Endothelial cell (in vitro differentiated cells): ENCODE measurements at regions not wholly inside any gene's neighbourhood (a gene's known extent, or its start where the extent isn't known, plus 50 kb on each side); places are given as distances from the start of the nearest gene placed in this dataset.

Source experiments
- DNase-seq: peaks from one replicate; pipeline ENCODE4 v3.0.0; 2021; ENCODE audit warnings: low spot score
- H3K27ac Mint-ChIP-seq: one replicate; pipeline ENCODE4 v1.8.0; 2021; ENCODE audit warnings: mixed read lengths, inconsistent platforms; ENCODE audit not compliant: unreplicated experiment
- H3K27me3 Mint-ChIP-seq: one replicate; pipeline ENCODE4 v1.8.0; 2021; ENCODE audit warnings: mild to moderate bottlenecking, moderate library complexity, mixed read lengths, inconsistent platforms; ENCODE audit not compliant: unreplicated experiment
- H3K36me3 Mint-ChIP-seq: one replicate; pipeline ENCODE4 v1.8.0; 2021; ENCODE audit warnings: mild to moderate bottlenecking, low read depth, mixed read lengths, inconsistent platforms; ENCODE audit not compliant: unreplicated experiment
- H3K4me1 Mint-ChIP-seq: one replicate; pipeline ENCODE4 v1.8.0; 2021; ENCODE audit warnings: mild to moderate bottlenecking, mixed read lengths, inconsistent platforms; ENCODE audit not compliant: unreplicated experiment
- H3K4me3 Mint-ChIP-seq: one replicate; pipeline ENCODE4 v1.8.0; 2021; ENCODE audit warnings: mild to moderate bottlenecking, mixed read lengths, inconsistent platforms; ENCODE audit not compliant: unreplicated experiment
- H3K9me3 Mint-ChIP-seq: one replicate; pipeline ENCODE4 v1.8.0; 2021; ENCODE audit warnings: mixed read lengths, inconsistent platforms; ENCODE audit not compliant: unreplicated experiment
- CTCF ChIP-seq: fragments of 200-600 bp; sonication (generic); IDR thresholded peaks from one replicate; pipeline ENCODE4 v1.5.0; 2021; ENCODE audit warnings: antibody characterized with exemption; ENCODE audit not compliant: unreplicated experiment

- Mint-ChIP-seq H3K27ac (no peak overlapping the region), H3K9me3 (no peaks in the 10 kb centered on the region), H3K4me1 (no peaks in the 10 kb centered on the region), H3K36me3 (no peaks in the 10 kb centered on the region), H3K27me3 (peaks cover 1% of the 10 kb centered on the region), H3K4me3 (no peak overlapping the region)
- no peak for DNase-seq
- no peak for TF ChIP-seq CTCF
Measured at GRCh38 chr4:62571494-62571893, 1371.4 kb downstream of the ADGRL3 start.

- TF ChIP-seq CTCF, result no peak
- no peaks in the 10 kb centered on the region for H3K36me3 Mint-ChIP-seq
- H3K27ac Mint-ChIP-seq, result no peak overlapping the region
- H3K9me3 Mint-ChIP-seq, result no peaks in the 10 kb centered on the region
- no peak overlapping the region for H3K4me3 Mint-ChIP-seq
- H3K27me3 Mint-ChIP-seq, result no peaks in the 10 kb centered on the region
- no peaks in the 10 kb centered on the region for H3K4me1 Mint-ChIP-seq
- no peak for DNase-seq
Measured at GRCh38 chr4:62560858-62561257, 1360.7 kb downstream of the ADGRL3 start.

GRCh38 chr4:62550121-62550520 is 1350.0 kb downstream of the ADGRL3 start:
- no peaks in the 10 kb centered on the region for H3K27me3 Mint-ChIP-seq
- DNase-seq, result no peak
- H3K9me3 Mint-ChIP-seq, result no peaks in the 10 kb centered on the region
- H3K4me3 Mint-ChIP-seq, result no peak overlapping the region
- peaks cover 3% of the 10 kb centered on the region for H3K4me1 Mint-ChIP-seq
- no peak overlapping the region for H3K27ac Mint-ChIP-seq
- TF ChIP-seq CTCF, result no peak
- H3K36me3 Mint-ChIP-seq, result no peaks in the 10 kb centered on the region

GRCh38 chr4:62549601-62550000 is 1349.5 kb downstream of the ADGRL3 start:
- no peak for DNase-seq
- Mint-ChIP-seq H3K36me3 (no peaks in the 10 kb centered on the region), H3K4me3 (no peak overlapping the region), H3K9me3 (no peaks in the 10 kb centered on the region), H3K27ac (no peak overlapping the region), H3K27me3 (no peaks in the 10 kb centered on the region), H3K4me1 (peaks cover 3% of the 10 kb centered on the region)
- no peak for TF ChIP-seq CTCF

- DNase-seq, result no peak
- Mint-ChIP-seq H3K36me3 (no peaks in the 10 kb centered on the region), H3K27me3 (no peaks in the 10 kb centered on the region), H3K4me3 (no peak overlapping the region), H3K9me3 (no peaks in the 10 kb centered on the region), H3K27ac (no peak overlapping the region), H3K4me1 (peaks cover 3% of the 10 kb centered on the region)
- TF ChIP-seq CTCF, result no peak
Measured at GRCh38 chr4:62548765-62549164, 1348.6 kb downstream of the ADGRL3 start.
